ENCODE measurements at regions not wholly inside any gene's neighbourhood (a gene's known extent, or its start where the extent isn't known, plus 50 kb on each side); places are given as distances from the start of the nearest gene placed in this dataset.

- no peak for TF ChIP-seq CTCF (IDR thresholded peaks at IDR 0.05)
- Histone ChIP-seq H3K27ac (no peak overlapping the region), H3K4me3 (ENCODE audit: low read depth, low read length) (no peak overlapping the region), H3K79me2 (no peaks in the 10 kb centered on the region), H3K9ac (no peak overlapping the region), H3K36me3 (ENCODE audit: control insufficient read depth, insufficient read depth, low read length) (no peaks in the 10 kb centered on the region), H3K4me2 (ENCODE audit: low read length) (no peak overlapping the region), H3K9me3 (ENCODE audit: control insufficient read depth, low read length) (peaks cover 3% of the 10 kb centered on the region), H3K27me3 (ENCODE audit: control insufficient read depth, insufficient read depth, low read length) (no peaks in the 10 kb centered on the region), H2AFZ (no peak overlapping the region), H3K4me1 (no peaks in the 10 kb centered on the region)
Measured at GRCh38 chr18:66813138-66813537, 209.2 kb upstream of the CDH19 start.

GRCh38 chr18:66795051-66795450, 191.2 kb upstream of the CDH19 start:
- H3K9me3 ChIP-seq (ENCODE audit: control insufficient read depth, low read length) = no peaks in the 10 kb centered on the region
- no peak overlapping the region for H3K4me2 ChIP-seq (ENCODE audit: low read length)
- no peak for TF ChIP-seq CTCF (IDR thresholded peaks at IDR 0.05)
- H3K4me1 ChIP-seq = no peaks in the 10 kb centered on the region
- H3K4me3 ChIP-seq (ENCODE audit: low read depth, low read length) = no peak overlapping the region
- no peak overlapping the region for H2AFZ ChIP-seq
- H3K36me3 ChIP-seq (ENCODE audit: control insufficient read depth, insufficient read depth, low read length) = no peaks in the 10 kb centered on the region
- no peak overlapping the region for H3K27ac ChIP-seq
- H3K79me2 ChIP-seq = no peaks in the 10 kb centered on the region
- H3K9ac ChIP-seq = no peak overlapping the region
- no peaks in the 10 kb centered on the region for H3K27me3 ChIP-seq (ENCODE audit: control insufficient read depth, insufficient read depth, low read length)

- Histone ChIP-seq H3K4me3 (ENCODE audit: low read depth, low read length) (no peak overlapping the region), H3K9me3 (ENCODE audit: control insufficient read depth, low read length) (no peaks in the 10 kb centered on the region), H3K4me2 (ENCODE audit: low read length) (no peak overlapping the region), H3K27me3 (ENCODE audit: control insufficient read depth, insufficient read depth, low read length) (no peaks in the 10 kb centered on the region), H3K79me2 (no peaks in the 10 kb centered on the region), H3K4me1 (no peaks in the 10 kb centered on the region), H3K9ac (no peak overlapping the region), H3K27ac (no peak overlapping the region), H3K36me3 (ENCODE audit: control insufficient read depth, insufficient read depth, low read length) (no peaks in the 10 kb centered on the region), H2AFZ (no peak overlapping the region)
- no peak for TF ChIP-seq CTCF (IDR thresholded peaks at IDR 0.05)
Measured at GRCh38 chr18:66792466-66792865, 188.6 kb upstream of the CDH19 start.

- Histone ChIP-seq H3K36me3 (ENCODE audit: control insufficient read depth, insufficient read depth, low read length) (no peaks in the 10 kb centered on the region), H3K4me3 (ENCODE audit: low read depth, low read length) (no peak overlapping the region), H3K27me3 (ENCODE audit: control insufficient read depth, insufficient read depth, low read length) (no peaks in the 10 kb centered on the region), H3K9me3 (ENCODE audit: control insufficient read depth, low read length) (no peaks in the 10 kb centered on the region), H3K27ac (no peak overlapping the region), H3K9ac (no peak overlapping the region), H3K4me1 (no peaks in the 10 kb centered on the region), H3K79me2 (no peaks in the 10 kb centered on the region), H3K4me2 (ENCODE audit: low read length) (no peak overlapping the region), H2AFZ (no peak overlapping the region)
- no peak for TF ChIP-seq CTCF (IDR thresholded peaks at IDR 0.05)
Measured at GRCh38 chr18:66780609-66781008, 176.7 kb upstream of the CDH19 start.

GRCh38 chr18:66778048-66778447, 174.2 kb upstream of the CDH19 start:
- H3K27ac ChIP-seq = no peak overlapping the region
- no peaks in the 10 kb centered on the region for H3K4me1 ChIP-seq
- H3K4me3 ChIP-seq (ENCODE audit: low read depth, low read length) = no peak overlapping the region
- no peaks in the 10 kb centered on the region for H3K9me3 ChIP-seq (ENCODE audit: control insufficient read depth, low read length)
- H3K4me2 ChIP-seq (ENCODE audit: low read length) = no peak overlapping the region
- H3K27me3 ChIP-seq (ENCODE audit: control insufficient read depth, insufficient read depth, low read length) = no peaks in the 10 kb centered on the region
- H2AFZ ChIP-seq = no peak overlapping the region
- TF ChIP-seq CTCF (IDR thresholded peaks at IDR 0.05) = no peak
- H3K36me3 ChIP-seq (ENCODE audit: control insufficient read depth, insufficient read depth, low read length) = no peaks in the 10 kb centered on the region
- no peaks in the 10 kb centered on the region for H3K79me2 ChIP-seq
- no peak overlapping the region for H3K9ac ChIP-seq
